Right ventricle myocardium superior (tissue), 1 donor: ENCODE measurements at regions not wholly inside any gene's neighbourhood (a gene's known extent, or its start where the extent isn't known, plus 50 kb on each side); places are given as distances from the start of the nearest gene placed in this dataset.
"Not testable (repeated sequence)": the region's sequence is repeated elsewhere in the genome, so short reads cannot be mapped to it uniquely, and the experiment has no call there.

Experiments
- ATAC-seq: fragments of 200-7000 bp; cut with Tn5 transposase; one replicate; pipeline ENCODE4 v1.9.1; 2020; ENCODE audit warnings: mild to moderate bottlenecking; ENCODE audit not compliant: poor library complexity
- DNase-seq: peaks from one replicate; pipeline ENCODE4 v3.0.0-alpha.2; 2020
- intact Hi-C: fragments of 100-400 bp; cut with DNase I; formaldehyde crosslinking; loops from one replicate; pipeline ENCODE4 v1.11.2; 2022
- donor health status: DM: no; HTN: yes; CAD: no; lungs with severe emphysema.

GRCh38 chr5:167259806-167260205, 1031.6 kb upstream of the WWC1 start:
- ATAC-seq = no peak
- intact Hi-C loops = no loop called here
- DNase-seq = no peak

- intact Hi-C loops = no loop called here
- DNase-seq (no peak), ATAC-seq (no peak)
Measured at GRCh38 chr5:167261309-167262100, 1029.9 kb upstream of the WWC1 start.

- ATAC-seq (no peak), DNase-seq (no peak)
- intact Hi-C loops = no loop called here
Measured at GRCh38 chr5:167263185-167263584, 1028.3 kb upstream of the WWC1 start.

- ATAC-seq (no peak), DNase-seq (no peak)
- intact Hi-C loops = no loop called here
Measured at GRCh38 chr5:167264348-167264747, 1027.1 kb upstream of the WWC1 start.

- DNase-seq (no peak), ATAC-seq (no peak)
- intact Hi-C loops = no loop called here
Measured at GRCh38 chr5:167268337-167268736, 1023.1 kb upstream of the WWC1 start.

- DNase-seq = no peak
- ATAC-seq = no peak
- intact Hi-C loops = no loop called here
Measured at GRCh38 chr5:167269146-167269545, 1022.3 kb upstream of the WWC1 start.

- ATAC-seq (no peak), DNase-seq (no peak)
- intact Hi-C loops = no loop called here
Measured at GRCh38 chr5:167271081-167271480, 1020.4 kb upstream of the WWC1 start.

- intact Hi-C loops = no loop called here
- DNase-seq (no peak), ATAC-seq (no peak)
Measured at GRCh38 chr5:167271511-167271910, 1019.9 kb upstream of the WWC1 start.

- DNase-seq (no peak), ATAC-seq (no peak)
- intact Hi-C loops = no loop called here
Measured at GRCh38 chr5:167280111-167280510, 1011.3 kb upstream of the WWC1 start.

- no peak for DNase-seq
Measured at GRCh38 chr5:167281925-167282324, 1009.5 kb upstream of the WWC1 start.

GRCh38 chr5:167283691-167284090, 1007.8 kb upstream of the WWC1 start:
- intact Hi-C loops = no loop called here
- DNase-seq (no peak), ATAC-seq (no peak)

More at GRCh38 chr5:167281925-167282324, 1009.5 kb upstream of the WWC1 start:
- intact Hi-C loops = no loop called here
- no peak for ATAC-seq

- ATAC-seq = no peak
- intact Hi-C loops = no loop called here
Measured at GRCh38 chr5:167284222-167284890, 1007.1 kb upstream of the WWC1 start.

GRCh38 chr5:167285591-167285990, 1005.9 kb upstream of the WWC1 start:
- intact Hi-C loops = no loop called here
- DNase-seq (no peak), ATAC-seq (no peak)

More at GRCh38 chr5:167284222-167284890, 1007.1 kb upstream of the WWC1 start:
- DNase-seq = no peak

- DNase-seq (no peak), ATAC-seq (no peak)
- intact Hi-C loops = no loop called here
Measured at GRCh38 chr5:167286891-167287290, 1004.6 kb upstream of the WWC1 start.

GRCh38 chr5:167290478-167290877, 1001.0 kb upstream of the WWC1 start:
- DNase-seq (no peak), ATAC-seq (no peak)
- intact Hi-C loops = no loop called here

- ATAC-seq = no peak
- intact Hi-C loops = no loop called here
- no peak for DNase-seq
Measured at GRCh38 chr5:167294882-167295680, 996.4 kb upstream of the WWC1 start.

- DNase-seq (no peak), ATAC-seq (no peak)
- intact Hi-C loops = no loop called here
Measured at GRCh38 chr5:167295681-167296005, 995.8 kb upstream of the WWC1 start.

GRCh38 chr5:167296066-167296465, 995.4 kb upstream of the WWC1 start:
- no peak for ATAC-seq
- intact Hi-C loops = no loop called here
- no peak for DNase-seq

- intact Hi-C loops = no loop called here
- DNase-seq (no peak), ATAC-seq (no peak)
Measured at GRCh38 chr5:167296661-167297060, 994.8 kb upstream of the WWC1 start.

- intact Hi-C loops, ATAC-seq, DNase-seq: not testable (repeated sequence)
Measured at GRCh38 chr5:167299861-167300260, 991.6 kb upstream of the WWC1 start.
